Fibroblast of peridontal ligament (primary cell): ENCODE measurements at regions not wholly inside any gene's neighbourhood (a gene's known extent, or its start where the extent isn't known, plus 50 kb on each side); places are given as distances from the start of the nearest gene placed in this dataset.
"Not testable (repeated sequence)": the region's sequence is repeated elsewhere in the genome, so short reads cannot be mapped to it uniquely, and the experiment has no call there.

ENCODE experiments used
- DNase-seq: peaks from one replicate; pipeline ENCODE4 v3.0.0-alpha.2; 2010; ENCODE audit errors: extremely low read depth

DNA sequence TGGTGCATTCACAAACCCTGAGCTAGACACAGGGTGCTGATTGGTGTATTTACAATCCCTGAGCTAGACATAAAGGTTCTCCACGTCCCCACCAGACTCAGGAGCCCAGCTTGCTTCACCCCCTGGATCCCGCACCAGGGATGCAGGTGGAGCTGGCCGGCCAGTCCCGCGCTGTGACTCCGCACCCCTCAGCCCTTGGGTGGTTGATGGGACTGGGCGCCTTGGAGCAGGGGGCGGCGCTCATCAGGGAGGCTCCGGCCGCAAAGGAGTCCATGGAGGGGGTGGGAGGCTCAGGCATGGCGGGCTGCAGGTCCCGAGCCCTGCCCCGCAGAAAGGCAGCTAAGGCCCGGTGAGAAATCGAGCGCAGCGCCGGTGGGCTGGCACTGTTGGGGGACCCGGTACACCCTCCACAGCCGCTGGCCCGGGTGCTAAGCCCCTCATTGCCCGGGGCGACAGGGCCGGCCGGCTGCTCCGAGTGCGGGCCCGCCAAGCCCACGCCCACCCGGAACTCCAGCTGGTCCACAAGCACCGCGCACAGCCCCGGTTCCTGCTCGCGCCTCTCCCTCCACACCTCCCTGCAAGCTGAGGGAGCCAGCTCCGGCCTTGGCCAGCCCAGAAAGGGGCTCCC, 167.6 kb downstream of the VEGFC start:
- DNase-seq = not testable (repeated sequence)

- DNase-seq = no peak
These were observed 164.8 kb downstream of the VEGFC start for GRCh38 chr4:176627916-176628315.

DNA sequence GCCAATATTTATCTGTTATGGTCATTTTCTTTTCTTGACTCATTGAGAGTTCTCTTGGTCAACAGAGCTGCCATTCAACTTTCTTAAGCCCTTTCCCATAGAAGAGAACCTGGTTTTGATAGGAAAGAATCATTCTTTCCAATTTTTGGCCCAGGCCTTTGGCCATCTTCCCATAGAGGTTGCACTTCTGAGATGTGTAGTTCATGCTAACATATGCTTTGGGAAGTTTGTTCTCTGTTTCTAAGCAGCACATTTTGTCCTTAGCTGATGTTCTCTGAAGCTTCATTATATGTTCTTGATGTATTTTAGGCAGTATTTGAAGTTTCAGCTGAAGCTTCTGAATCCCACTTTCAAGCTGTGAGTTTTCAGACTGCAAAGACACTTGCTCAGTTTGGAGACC, 161.1 kb downstream of the VEGFC start:
- DNase-seq = peak; percentile 39
